ENCODE measurements at regions not wholly inside any gene's neighbourhood (a gene's known extent, or its start where the extent isn't known, plus 50 kb on each side); places are given as distances from the start of the nearest gene placed in this dataset.

- CTCF ChIA-PET = no interaction called here
- no peak overlapping the region for H4K5ac ChIP-seq (ENCODE audit: low read depth, low read length)
- no peak overlapping the region for H3K56ac ChIP-seq (ENCODE audit: extremely low read depth, insufficient read depth, low read length)
- no peak for ATAC-seq (ENCODE audit: low read depth)
- no peak for TF ChIP-seq CHD1 (IDR thresholded peaks at IDR 0.05; ENCODE audit: low read depth, low read length)
- no peak for TF ChIP-seq RAD21 (IDR thresholded peaks at IDR 0.05; ENCODE audit: low read length)
- TF ChIP-seq MXI1 (IDR thresholded peaks at IDR 0.05; ENCODE audit: borderline replicate concordance, low read depth, low read length) = no peak
- no peak for TF ChIP-seq MAZ (IDR thresholded peaks at IDR 0.05; ENCODE audit: borderline replicate concordance, low read depth, low read length)
- TF ChIP-seq USF2 (IDR thresholded peaks at IDR 0.05; ENCODE audit: low read depth, low read length) = no peak
- no peak for TF ChIP-seq RCOR1 (IDR thresholded peaks at IDR 0.05; ENCODE audit: insufficient replicate concordance, low read length)
- no peak for TF ChIP-seq SMC3 (IDR thresholded peaks at IDR 0.05; ENCODE audit: low read depth, low read length)
- no peak for TF ChIP-seq BHLHE40 (IDR thresholded peaks at IDR 0.05; ENCODE audit: low read depth, low read length)
- no peak for TF ChIP-seq NFE2L2 (IDR thresholded peaks at IDR 0.05; ENCODE audit: low read depth, low read length)
- no peak for TF ChIP-seq CEBPB (IDR thresholded peaks at IDR 0.05; ENCODE audit: low read depth, low read length)
- no peak for TF ChIP-seq FOS (IDR thresholded peaks at IDR 0.05; ENCODE audit: low read depth, low read length)
- no peak for TF ChIP-seq CTCF (conservative IDR thresholded peaks at IDR 0.05; ENCODE audit: low read depth, low read length)
- no peak for TF ChIP-seq MAFK (IDR thresholded peaks at IDR 0.05; ENCODE audit: low read depth, low read length)
- TF ChIP-seq RFX5 (IDR thresholded peaks at IDR 0.05; ENCODE audit: low read depth, low read length) = no peak
- in situ Hi-C loops (cut with MboI; ENCODE audit: low sequenced_read_pairs) = no loop called here
- H4K8ac ChIP-seq (ENCODE audit: low read depth in 2 of 2, low read length in 2 of 2) = no peak overlapping the region
- no peak overlapping the region for H3K18ac ChIP-seq (ENCODE audit: low read depth, low read length)
- H2BK20ac ChIP-seq (ENCODE audit: low read depth, low read length) = no peak overlapping the region
- H3K23ac ChIP-seq (ENCODE audit: low read depth, low read length) = no peak overlapping the region
- H4K20me1 ChIP-seq (ENCODE audit: insufficient read depth, low read length) = no peaks in the 10 kb centered on the region
- H3K14ac ChIP-seq (replicated peaks; ENCODE audit: low read depth, low read length) = no peak overlapping the region
- H3K4me3 ChIP-seq (ENCODE audit: insufficient read depth, low read depth, low read length) = no peak overlapping the region
- no peaks in the 10 kb centered on the region for H3K9me1 ChIP-seq (ENCODE audit: insufficient read depth, low read length)
- no peak for DNase-seq
- no peak overlapping the region for H3K4ac ChIP-seq (ENCODE audit: low read depth, low read length)
- H3K27me3 ChIP-seq (ENCODE audit: control insufficient read depth, insufficient read depth, low read length) = no peaks in the 10 kb centered on the region
- H2BK120ac ChIP-seq (ENCODE audit: low read depth, low read length) = no peak overlapping the region
- no peak overlapping the region for H2AFZ ChIP-seq (replicated peaks; ENCODE audit: low read length, poor library complexity)
- H3K27ac ChIP-seq (ENCODE audit: insufficient read depth, low read length) = no peak overlapping the region
- no peaks in the 10 kb centered on the region for H3K4me1 ChIP-seq (ENCODE audit: control insufficient read depth, insufficient read depth, low read length)
- no TSS peak for BruUV-seq (replicated peaks)
- POLR2A ChIA-PET (ENCODE audit: unreplicated experiment) = no interaction called here
- dilution Hi-C loops (cut with HindIII; ENCODE audit: low sequenced_read_pairs, unreplicated experiment) = no loop called here
- intact Hi-C loops (cut with micrococcal nuclease) = no loop called here
- H3K9me3 ChIP-seq (ENCODE audit: control insufficient read depth, insufficient read depth, low read length) = peaks cover 7% of the 10 kb centered on the region
- H3K9ac ChIP-seq (ENCODE audit: low read depth, low read length) = no peak overlapping the region
- no peak overlapping the region for H2AK5ac ChIP-seq (ENCODE audit: low read depth, low read length)
- no peak overlapping the region for H4K91ac ChIP-seq (ENCODE audit: insufficient read depth, low read depth, low read length)
- no CpG with 5 or more reads among the region's 3 CpGs for WGBS, 2 experiments (ENCODE audit: extremely low coverage in 2 of 2, insufficient read length in 1 of 2)
- H2BK5ac ChIP-seq (ENCODE audit: low read depth, low read length, poor library complexity, severe bottlenecking) = no peak overlapping the region
- no peak overlapping the region for H3K4me2 ChIP-seq (ENCODE audit: low read depth, low read length)
- H3K36me3 ChIP-seq (ENCODE audit: control insufficient read depth, insufficient read depth, low read length) = no peaks in the 10 kb centered on the region
- H3K79me1 ChIP-seq (ENCODE audit: low read depth in 1 of 2, low read length in 2 of 2) = no peaks in the 10 kb centered on the region
- H2BK15ac ChIP-seq (ENCODE audit: low read depth, low read length) = no peak overlapping the region
- H2AK9ac ChIP-seq (replicated peaks; ENCODE audit: low read depth, low read length, poor library complexity) = no peak overlapping the region
Measured at GRCh38 chr3:182035324-182035723, 323.6 kb downstream of the SOX2 start.
